Stimulated activated CD8-positive, alpha-beta memory T cell treated with anti-CD3 and anti-CD28 coated beads, Interleukin-7, amount 100 ng/mL, for 24 hours (primary cell): ENCODE measurements at regions not wholly inside any gene's neighbourhood (a gene's known extent, or its start where the extent isn't known, plus 50 kb on each side); places are given as distances from the start of the nearest gene placed in this dataset.

Experiments
- DNase-seq: peaks from one replicate; pipeline ENCODE4 v3.0.0-alpha.2; 2020; ENCODE audit warnings: low read depth

DNA sequence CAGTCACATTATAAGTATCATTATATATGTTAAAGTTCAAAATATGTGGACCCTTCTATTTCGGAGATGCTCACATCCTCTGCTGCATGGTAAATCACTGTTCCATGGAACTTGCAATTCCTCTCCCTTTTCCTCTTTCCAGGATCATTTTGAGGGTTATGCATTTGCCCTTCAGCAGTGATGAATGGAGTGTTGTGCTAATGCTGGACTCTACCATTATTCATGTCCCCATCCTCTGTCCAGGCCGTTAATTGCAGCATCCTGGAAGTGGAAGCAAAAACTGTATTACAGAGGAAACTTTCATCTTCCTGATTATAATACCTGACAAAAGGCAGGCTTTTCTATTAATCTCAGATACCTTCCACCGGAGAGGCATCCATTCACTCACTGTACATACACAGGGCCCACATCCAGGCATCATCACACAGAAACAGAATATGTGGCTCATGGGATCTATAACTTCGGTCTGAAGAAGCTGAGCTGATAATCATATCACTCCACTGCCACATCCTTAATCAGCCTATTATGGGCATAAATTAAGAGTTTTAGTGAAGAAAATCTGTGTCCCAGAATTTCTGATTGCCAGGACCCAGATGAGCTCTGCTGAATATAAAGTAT, 65.0 kb upstream of the ACO1 start:
- DNase-seq: no peak

- no peak for DNase-seq
These were observed 61.8 kb upstream of the ACO1 start for GRCh38 chr9:32322622-32323021.

GRCh38 chr9:32326146-32326545, 58.3 kb upstream of the ACO1 start:
- no peak for DNase-seq

GRCh38 chr9:32331240-32331639, 53.2 kb upstream of the ACO1 start:
- DNase-seq: no peak

DNA sequence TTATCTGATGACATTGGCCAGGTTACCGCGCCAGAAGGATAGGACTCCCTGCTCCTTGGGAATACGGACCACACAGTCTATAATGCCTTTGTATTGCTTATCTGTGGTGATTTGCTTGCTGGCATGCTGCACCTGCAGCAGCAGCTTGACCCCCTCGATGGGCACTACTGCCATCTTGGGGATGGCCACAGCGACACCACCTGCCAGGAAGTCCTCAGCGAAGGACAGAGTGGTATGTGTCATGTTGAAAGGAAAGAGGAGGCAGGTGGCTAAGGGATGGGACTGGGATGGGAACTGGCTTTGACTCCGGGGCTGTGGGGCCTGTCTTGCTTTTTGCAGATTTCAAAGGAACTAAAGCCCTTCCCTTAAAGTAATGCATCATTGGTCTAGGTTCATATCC, 50.3 kb upstream of the ACO1 start:
- DNase-seq: no peak
